K562 (cell line): ENCODE measurements at regions not wholly inside any gene's neighbourhood (a gene's known extent, or its start where the extent isn't known, plus 50 kb on each side); places are given as distances from the start of the nearest gene placed in this dataset.

ENCODE experiments used
- CEBPG ChIP-seq, 3 experiments: fragments of 200-800 bp in 1 of 3; sonication (Bioruptor generic) in 1 of 3; sonication (generic) in 1 of 3; formaldehyde crosslinking in 1 of 3; IDR thresholded peaks in 2 of 3; conservative IDR thresholded peaks in 1 of 3; 2 replicates each; pipeline versions ENCODE4 v1.6.1 to v1.8.0; 2016 to 2022; ENCODE audit warnings: missing compliant biosample characterization in 2 of 3, missing genetic modification characterization in 2 of 3, mild to moderate bottlenecking in 1 of 3, missing genetic modification reagents in 1 of 3
- E2F3 ChIP-seq: fragments of 250-450 bp; sonication (Bioruptor Pico); IDR thresholded peaks from 2 replicates; pipeline ENCODE4 v1.4.0; 2020; ENCODE audit warnings: mild to moderate bottlenecking
- HNRNPLL ChIP-seq: fragments of 200-400 bp; formaldehyde crosslinking; IDR thresholded peaks from 2 replicates; pipeline ENCODE4 v1.6.1; 2017; ENCODE audit warnings: low read length, low read depth, mild to moderate bottlenecking; ENCODE audit not compliant: poor library complexity, severe bottlenecking
- MTF1 ChIP-seq: fragments of 250-450 bp; sonication (Bioruptor Pico); IDR thresholded peaks from 2 replicates; pipeline ENCODE4 v1.9.0; 2021; ENCODE audit warnings: moderate library complexity, mild to moderate bottlenecking, inconsistent platforms, borderline replicate concordance
- POLR2B ChIP-seq: fragments of 450-650 bp; IDR thresholded peaks from 2 replicates; pipeline ENCODE4 v1.6.1; 2018; ENCODE audit warnings: low read depth; ENCODE audit not compliant: partially characterized antibody
- RNF219 ChIP-seq: fragments of 250-450 bp; sonication (Bioruptor Pico); IDR thresholded peaks from 2 replicates; pipeline ENCODE4 v1.5.0; 2022; ENCODE audit warnings: mild to moderate bottlenecking
- SAFB2 ChIP-seq: fragments of 200-400 bp; formaldehyde crosslinking; IDR thresholded peaks from 2 replicates; pipeline ENCODE4 v1.6.1; 2018; ENCODE audit warnings: borderline replicate concordance, low read length, low read depth, moderate library complexity; ENCODE audit not compliant: severe bottlenecking
- TEAD4 ChIP-seq, 2 experiments: sonication (generic) in 1 of 2; formaldehyde crosslinking in 1 of 2; IDR thresholded peaks; 2 replicates each; pipeline versions ENCODE4 v1.6.1 to v1.8.0; 2012 to 2022; ENCODE audit warnings: borderline replicate concordance in 1 of 2, inconsistent platforms in 1 of 2, low read length in 1 of 2, mild to moderate bottlenecking in 1 of 2, missing genetic modification reagents in 1 of 2
- ZBTB34 ChIP-seq: fragments of 250-450 bp; sonication (Bioruptor Pico); IDR thresholded peaks from 2 replicates; pipeline ENCODE4 v1.8.0; 2021; ENCODE audit warnings: mild to moderate bottlenecking, moderate library complexity

GRCh38 chr5:88557881-88558280 is 289.2 kb upstream of the TMEM161B start (continued):
- TF ChIP-seq MTF1 (CRISPR knock-in tag) (no peak), CEBPG (CRISPR knock-in tag; IDR thresholded peaks at IDR 0.05) (no peak), CEBPG (tag; conservative IDR thresholded peaks at IDR 0.05 in 1 of 2, IDR thresholded peaks at IDR 0.05 in 1 of 2) (no peak), RNF219 (CRISPR knock-in tag) (no peak), TEAD4 (IDR thresholded peaks at IDR 0.05; ENCODE audit: low read length) (no peak), TEAD4 (CRISPR knock-in tag; IDR thresholded peaks at IDR 0.05; ENCODE audit: borderline replicate concordance) (no peak), POLR2B (no peak), HNRNPLL (no peak), E2F3 (CRISPR knock-in tag) (no peak), ZBTB34 (CRISPR knock-in tag) (no peak), SAFB2 (no peak)
